IPS-NIHi7 (cell line): ENCODE measurements at regions not wholly inside any gene's neighbourhood (a gene's known extent, or its start where the extent isn't known, plus 50 kb on each side); places are given as distances from the start of the nearest gene placed in this dataset.
A peak's percentile ranks its signal among the peaks of the same experiment; 100 is the strongest.

Experiments used
- DNase-seq: peaks from one replicate; pipeline ENCODE4 v3.0.0; 2012; ENCODE audit warnings: mixed read lengths; ENCODE audit errors: extremely low spot score

GRCh38 chr3:194993896-194994295 lies 277.1 kb downstream of the XXYLT1 start:
- no peak for DNase-seq

DNA sequence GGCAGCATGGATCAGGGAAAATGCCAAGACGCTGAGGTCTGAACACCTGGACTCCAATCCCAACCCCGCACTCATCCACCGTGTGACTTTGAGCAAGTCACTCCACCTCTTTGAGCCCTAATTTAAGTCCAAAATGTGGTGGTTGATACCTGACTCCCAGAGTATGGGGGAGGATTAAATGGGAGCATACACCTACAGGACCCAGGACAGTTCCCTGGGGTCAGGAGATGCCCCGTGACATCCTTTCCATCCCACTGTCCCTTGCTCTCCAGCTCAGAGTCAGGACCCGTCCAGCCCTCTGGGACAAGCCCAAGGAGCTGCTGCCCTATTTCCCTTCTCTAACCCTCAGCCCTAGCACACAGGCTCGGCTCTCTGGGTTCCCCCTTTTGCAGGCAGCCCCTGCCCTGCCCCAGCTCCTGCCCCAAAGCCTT lies 276.4 kb downstream of the XXYLT1 start:
- no peak for DNase-seq

- no peak for DNase-seq
These were observed 275.6 kb downstream of the XXYLT1 start for GRCh38 chr3:194995334-194995733.

DNA sequence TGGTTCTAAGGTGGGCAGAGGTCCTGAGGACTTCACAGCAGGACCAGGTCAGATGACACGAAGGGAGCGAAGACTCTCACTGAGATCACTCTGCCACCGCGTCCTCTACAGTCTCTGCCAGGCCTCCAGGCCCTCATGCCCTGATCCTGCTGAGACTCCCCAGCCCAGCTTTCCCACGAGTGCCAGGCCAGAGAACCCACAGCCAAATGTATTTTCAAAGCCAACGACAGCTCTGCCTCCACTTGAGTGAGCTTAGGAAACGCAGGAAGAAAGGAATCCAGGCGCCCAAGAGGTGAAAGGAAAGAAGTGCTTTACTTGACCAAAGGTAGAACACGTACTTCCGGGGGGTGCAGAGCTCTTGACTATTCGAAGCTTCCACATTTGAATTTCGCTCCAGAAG lies 275.0 kb downstream of the XXYLT1 start:
- DNase-seq: no peak

- no peak for DNase-seq
These were observed 274.2 kb downstream of the XXYLT1 start for GRCh38 chr3:194996746-194997145.

DNA sequence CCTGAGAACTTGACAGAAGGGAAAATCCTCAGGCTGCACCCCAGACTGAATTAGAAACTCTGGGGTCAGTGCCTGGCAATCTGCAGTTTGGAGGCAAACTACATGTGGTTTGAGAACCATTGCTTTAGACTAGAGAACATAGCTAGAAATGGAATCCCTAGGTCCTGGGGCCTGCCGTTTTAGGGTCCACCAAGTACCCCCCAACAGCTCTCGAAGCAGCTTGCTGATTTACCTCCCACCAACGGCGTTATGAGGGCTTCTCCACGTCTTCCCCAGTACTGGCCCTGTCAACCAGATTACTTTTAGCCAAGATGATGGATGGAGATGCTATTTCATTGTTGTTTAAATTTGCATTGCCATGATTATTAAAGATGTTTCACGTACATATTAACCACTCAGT lies 272.5 kb downstream of the XXYLT1 start:
- no peak for DNase-seq

GRCh38 chr3:194998948-194999347 lies 272.0 kb downstream of the XXYLT1 start:
- DNase-seq: no peak

DNA sequence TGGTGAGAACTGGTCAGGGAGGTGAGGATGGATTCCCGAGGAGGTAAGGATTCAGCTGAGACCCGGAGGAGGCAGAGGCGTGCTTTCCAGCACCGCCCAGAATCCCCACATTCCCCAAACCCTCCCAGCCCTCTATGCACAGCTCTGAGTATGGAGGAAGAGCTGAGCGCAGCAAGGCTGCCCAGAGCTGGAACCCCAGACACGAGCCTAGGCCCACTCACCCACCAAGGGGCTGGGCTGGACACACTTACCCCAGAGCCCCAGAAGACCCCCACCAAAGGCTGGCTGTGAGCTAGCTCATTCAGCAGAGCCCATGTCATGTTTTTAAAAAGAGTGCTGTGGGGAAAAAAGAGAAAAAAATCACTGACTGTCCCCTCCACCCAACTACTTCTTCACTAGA lies 271.5 kb downstream of the XXYLT1 start:
- no peak for DNase-seq

DNA sequence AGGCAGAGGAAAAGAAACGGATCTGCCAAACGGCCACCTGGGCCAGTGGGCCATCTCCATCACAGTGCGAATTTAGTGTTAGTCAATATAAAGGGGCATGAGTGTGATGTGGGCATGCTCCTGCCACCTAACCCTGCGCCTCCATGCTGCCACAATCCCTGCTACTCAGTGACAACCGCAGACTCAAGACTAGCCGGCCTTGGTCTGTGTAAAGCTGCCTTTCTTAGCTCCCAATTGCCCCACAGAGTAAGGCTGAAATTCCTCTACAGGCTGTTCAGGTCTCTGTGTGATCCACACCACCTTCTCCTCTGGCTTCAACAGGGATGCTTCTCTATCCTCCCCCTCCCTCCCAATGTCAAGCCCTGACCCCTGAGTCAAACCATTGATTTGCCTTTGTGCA lies 269.7 kb downstream of the XXYLT1 start:
- no peak for DNase-seq

DNA sequence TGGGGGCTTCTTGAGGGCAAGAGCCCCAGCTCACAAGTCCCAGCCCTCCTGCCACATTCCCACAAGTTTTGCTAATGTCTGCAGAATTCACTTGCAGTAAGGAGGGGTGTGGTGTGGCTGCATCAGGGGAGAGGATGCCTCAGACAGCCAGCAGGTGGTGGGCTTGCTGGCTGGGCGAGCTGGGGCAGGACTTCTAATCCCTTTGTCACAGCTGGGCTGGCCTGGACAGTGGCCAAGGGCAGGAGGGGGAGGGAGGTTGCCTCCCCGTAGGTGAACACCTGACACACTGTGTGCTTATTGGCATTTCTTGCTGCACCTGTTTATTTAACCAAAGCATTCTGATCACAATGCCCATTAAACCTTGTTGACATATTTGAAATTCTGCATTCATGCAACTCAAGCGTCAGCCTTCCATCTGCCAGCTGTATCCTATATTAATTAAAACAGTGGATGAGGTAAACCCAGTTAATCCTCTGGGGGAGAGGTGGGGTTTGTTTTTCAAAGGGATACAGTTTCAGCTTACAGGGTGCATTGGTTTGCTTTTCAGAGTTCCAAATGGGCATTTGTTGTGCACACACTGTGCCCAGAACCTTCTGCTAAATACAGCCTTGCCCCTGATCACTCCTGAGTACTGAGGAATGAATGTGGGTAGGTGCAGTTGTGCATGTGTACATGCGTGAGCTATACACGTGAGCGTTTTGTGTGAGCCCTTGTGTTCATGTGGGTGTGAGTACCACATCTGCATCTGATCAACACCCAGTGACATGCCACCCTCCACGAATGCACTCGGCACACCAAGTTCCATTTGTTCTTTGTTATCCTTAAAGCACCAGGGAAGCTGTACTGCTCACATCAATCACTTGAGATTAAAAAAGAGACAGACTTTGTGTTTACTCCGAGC lies 268.7 kb downstream of the XXYLT1 start:
- peak; percentile 90 for DNase-seq

DNA sequence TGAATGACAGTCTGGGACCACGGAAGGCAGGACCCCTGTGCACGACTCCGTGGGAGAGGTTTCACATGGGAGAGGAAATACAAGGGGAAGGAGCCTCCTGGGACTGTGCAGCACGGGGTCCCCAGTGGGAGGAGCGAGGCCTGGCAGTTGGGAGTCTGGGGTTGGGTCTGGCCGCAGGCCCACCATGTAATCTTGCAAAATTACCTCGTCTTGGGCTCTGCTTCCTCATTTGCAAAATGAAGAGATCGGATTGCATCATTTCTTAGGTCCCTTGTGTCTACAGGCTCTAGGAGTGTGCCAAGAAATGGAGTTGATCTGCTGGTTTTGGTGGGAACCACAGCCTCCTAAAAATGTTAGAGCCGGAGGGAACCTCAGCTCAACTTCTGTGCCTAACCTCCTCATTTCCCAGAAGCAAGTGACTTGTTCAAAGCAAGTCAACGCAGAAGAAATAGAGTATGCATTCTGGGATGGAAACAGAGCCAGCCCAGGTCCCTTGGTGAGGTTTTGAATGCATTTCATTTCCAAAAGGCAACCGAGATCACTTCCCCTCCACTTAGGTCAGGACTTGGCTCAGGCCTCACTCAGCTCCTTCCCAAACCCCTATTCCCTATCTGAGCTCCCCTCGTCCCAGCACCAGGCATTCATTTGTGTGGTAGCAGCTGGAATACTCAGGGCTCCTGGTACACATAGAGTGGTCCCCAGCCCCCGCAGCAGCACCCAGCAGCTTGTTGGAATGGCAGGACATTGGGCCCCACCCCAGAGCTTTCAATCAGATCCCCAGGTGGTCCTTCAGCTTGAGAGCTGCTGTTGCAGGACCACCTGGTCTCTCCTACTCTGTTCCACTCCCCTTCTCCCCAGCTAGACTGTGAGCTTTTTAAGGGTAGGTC lies 267.7 kb downstream of the XXYLT1 start:
- no peak for DNase-seq

GRCh38 chr3:195003893-195004289 lies 267.1 kb downstream of the XXYLT1 start:
- no peak for DNase-seq

GRCh38 chr3:195004512-195005250 lies 266.3 kb downstream of the XXYLT1 start:
- DNase-seq: no peak

DNA sequence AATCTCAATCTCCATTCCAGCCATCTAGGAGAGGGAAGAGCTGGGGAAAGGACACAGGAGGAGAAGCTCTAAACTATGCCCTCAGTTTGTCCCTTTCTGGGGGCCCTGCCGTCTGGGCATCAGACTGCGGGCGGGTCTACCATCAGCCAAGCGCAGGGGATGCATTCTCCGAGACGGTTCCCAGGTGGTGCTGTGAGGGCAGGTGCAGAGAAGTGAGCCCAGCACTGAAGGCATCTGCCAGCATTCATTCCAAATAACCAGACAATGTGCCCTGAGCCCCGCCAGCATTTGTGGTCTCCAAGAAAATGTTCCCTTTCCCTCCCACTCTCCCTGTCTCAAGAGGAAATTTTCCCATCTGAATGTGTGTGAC lies 265.7 kb downstream of the XXYLT1 start:
- DNase-seq: no peak

- DNase-seq: no peak
These were observed 265.0 kb downstream of the XXYLT1 start for GRCh38 chr3:195005759-195006510.

- DNase-seq: no peak
These were observed 263.8 kb downstream of the XXYLT1 start for GRCh38 chr3:195007151-195007550.

DNA sequence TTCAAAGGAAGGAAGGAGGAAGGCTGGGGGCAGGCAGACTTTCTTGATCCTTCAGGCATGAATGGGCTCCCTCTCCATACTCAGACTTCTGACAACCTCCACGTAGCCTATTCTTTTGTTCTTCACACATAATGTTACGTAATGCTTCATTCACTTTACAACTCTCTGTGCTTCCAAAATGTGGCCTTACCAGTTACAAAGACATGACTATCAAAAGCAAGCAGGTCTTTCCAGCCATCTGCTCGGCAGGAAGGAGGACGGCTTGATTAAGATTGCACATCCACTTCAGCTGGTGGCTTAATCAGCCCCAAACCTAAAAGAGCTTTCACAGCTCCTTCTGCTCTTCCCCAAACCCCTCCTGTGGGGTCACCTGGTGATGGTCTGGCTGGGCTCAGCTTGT lies 263.2 kb downstream of the XXYLT1 start:
- DNase-seq: no peak

- no peak for DNase-seq
These were observed 262.1 kb downstream of the XXYLT1 start for GRCh38 chr3:195008816-195009215.

DNA sequence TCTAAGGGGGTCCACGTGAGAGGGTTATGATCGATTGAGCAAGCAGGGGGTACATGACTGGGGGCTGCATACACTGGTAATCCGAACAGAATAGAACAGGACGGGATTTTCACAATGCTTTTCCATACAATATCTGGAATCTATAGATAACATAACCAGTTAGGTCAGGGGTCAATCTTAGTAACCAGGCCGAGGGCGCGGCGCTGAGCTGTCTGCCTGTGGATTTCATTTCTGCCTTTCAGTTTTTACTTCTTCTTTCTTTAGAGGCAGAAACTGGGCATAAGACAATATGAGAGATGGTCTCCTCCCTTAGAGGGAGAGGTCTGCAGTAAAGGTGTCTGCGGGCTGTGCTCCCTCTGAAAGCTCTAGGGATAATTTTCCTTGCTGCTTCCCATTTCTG lies 261.3 kb downstream of the XXYLT1 start:
- no peak for DNase-seq

- DNase-seq: no peak
These were observed 260.3 kb downstream of the XXYLT1 start for GRCh38 chr3:195010551-195011100.

- DNase-seq: peak; percentile 41
These were observed 259.6 kb downstream of the XXYLT1 start for GRCh38 chr3:195011231-195011834.
